ENCODE measurements at regions not wholly inside any gene's neighbourhood (a gene's known extent, or its start where the extent isn't known, plus 50 kb on each side); places are given as distances from the start of the nearest gene placed in this dataset.

DNA sequence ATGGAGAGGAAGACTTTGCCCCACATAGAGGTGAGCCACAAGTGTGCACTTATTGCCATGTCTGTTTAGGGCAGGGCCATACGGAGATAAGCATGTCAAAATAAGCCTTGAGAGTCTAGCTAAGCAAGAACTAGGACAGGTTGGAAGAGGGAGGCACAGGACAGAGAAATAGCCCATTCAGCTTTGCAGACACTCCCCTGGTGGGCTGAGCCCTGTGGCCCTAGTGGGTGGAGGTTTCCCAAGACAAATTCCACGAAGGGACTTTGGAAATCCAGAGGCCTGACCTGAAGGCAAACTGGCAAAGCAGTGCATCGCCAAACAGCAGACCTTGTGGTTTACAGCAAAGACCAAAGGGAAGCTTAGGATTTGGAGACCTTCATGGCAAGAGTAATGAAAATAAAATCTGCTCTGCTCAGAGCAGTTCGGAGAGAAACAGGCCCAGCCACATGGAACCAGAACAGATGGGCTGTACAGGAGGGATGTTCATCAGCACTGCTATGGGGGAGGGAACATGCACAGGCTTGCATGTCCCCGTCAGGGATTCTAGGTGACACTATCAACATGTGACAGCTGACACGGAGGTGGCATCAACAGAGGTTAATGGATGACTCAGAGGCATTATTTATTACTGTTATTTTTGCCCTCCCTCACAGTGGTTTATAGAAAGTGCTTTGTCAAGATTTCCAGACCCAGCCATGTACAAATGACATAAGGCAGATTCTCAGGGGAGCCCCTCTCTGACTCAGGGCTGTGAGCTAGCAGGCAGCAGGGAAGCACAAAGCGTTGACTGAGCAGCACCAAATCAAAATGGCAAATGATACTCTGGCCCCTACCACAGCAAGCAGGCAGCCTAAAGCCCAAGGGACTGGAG lies 90.1 kb upstream of the IRF2BP2 start:
- WGBS, 2 donors, result 57 to 62% methylated on average over 7 of the region's 7 CpGs
- Histone ChIP-seq H3K27me3 (no peaks in the 10 kb centered on the region), H3K27ac (peak overlapping the region in 9 of 10 donors; percentile 21 to 67 (median 57)), H3K9me3 (no peaks in the 10 kb centered on the region), H3K4me3 (no peak overlapping the region), H3K36me3 (no peaks in the 10 kb centered on the region), H3K4me1 (peaks cover 0 to 40% (median 14%) of the 10 kb centered on the region in 9 donors)
- DNase-seq, result peak in 1 of 2 donors; percentile 62
- intact Hi-C loops (cut with DNase I), result loop anchor here in 3 of 10 donors (2.0 to 10.0 kb wide), 3 partner anchors 15 to 205 kb away; no protein-coding TSS in a partner anchor
- TF ChIP-seq, protein P1, sequence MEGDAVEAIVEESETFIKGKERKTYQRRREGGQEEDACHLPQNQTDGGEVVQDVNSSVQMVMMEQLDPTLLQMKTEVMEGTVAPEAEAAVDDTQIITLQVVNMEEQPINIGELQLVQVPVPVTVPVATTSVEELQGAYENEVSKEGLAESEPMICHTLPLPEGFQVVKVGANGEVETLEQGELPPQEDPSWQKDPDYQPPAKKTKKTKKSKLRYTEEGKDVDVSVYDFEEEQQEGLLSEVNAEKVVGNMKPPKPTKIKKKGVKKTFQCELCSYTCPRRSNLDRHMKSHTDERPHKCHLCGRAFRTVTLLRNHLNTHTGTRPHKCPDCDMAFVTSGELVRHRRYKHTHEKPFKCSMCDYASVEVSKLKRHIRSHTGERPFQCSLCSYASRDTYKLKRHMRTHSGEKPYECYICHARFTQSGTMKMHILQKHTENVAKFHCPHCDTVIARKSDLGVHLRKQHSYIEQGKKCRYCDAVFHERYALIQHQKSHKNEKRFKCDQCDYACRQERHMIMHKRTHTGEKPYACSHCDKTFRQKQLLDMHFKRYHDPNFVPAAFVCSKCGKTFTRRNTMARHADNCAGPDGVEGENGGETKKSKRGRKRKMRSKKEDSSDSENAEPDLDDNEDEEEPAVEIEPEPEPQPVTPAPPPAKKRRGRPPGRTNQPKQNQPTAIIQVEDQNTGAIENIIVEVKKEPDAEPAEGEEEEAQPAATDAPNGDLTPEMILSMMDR (IDR thresholded peaks at IDR 0.05), result no peak
- ATAC-seq, result peak in 7 of 8 donors; percentile 13 to 69 (median 48)

DNA sequence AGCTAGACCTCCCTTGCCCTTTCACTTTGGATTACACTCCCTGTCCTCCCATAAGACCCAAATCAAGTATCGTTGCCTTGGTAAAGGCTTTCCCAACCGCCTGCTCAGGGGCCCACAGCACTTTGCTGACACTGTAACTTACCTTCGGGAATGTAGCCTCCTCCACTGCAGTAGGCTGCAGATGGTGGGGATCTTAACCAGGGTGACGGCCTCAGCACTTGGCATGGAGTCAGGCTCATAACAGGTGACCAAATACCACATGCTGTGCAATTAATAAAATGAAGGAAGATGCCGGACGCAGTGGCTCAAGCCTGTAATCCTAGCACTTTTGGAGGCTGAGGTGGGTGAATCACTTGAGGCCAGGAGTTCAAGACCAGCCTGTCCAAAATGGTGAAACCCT lies 88.7 kb upstream of the IRF2BP2 start:
- TF ChIP-seq, protein P1 (IDR thresholded peaks at IDR 0.05), result no peak
- intact Hi-C loops (cut with DNase I), result no loop called here
- Histone ChIP-seq H3K4me1 (peaks cover 0 to 40% (median 14%) of the 10 kb centered on the region in 9 donors), H3K36me3 (no peaks in the 10 kb centered on the region), H3K9me3 (no peaks in the 10 kb centered on the region), H3K27me3 (no peaks in the 10 kb centered on the region), H3K4me3 (no peak overlapping the region), H3K27ac (no peak overlapping the region)
- DNase-seq, result no peak
- no peak for ATAC-seq
- WGBS, 2 donors, result 90 to 93% methylated on average over 6 of the region's 6 CpGs

DNA sequence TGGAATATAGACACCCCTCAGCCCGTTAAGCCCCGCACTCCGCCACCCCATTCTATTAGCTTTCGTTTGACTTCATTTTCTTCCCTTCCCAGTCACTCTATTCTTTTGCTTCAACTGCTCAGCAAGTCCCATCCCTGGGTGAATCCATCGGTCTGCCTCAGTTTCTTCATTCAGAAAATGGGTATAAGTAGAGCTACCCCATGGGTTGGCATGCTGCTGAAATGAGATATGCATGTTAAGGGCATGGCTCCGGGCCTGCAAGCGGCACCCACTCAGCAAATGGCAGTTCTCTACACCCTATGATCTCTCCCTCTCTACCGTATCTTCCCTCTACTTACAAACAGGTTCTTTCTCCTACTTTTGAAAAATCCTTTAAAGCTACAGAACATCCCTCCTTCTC lies 87.8 kb upstream of the IRF2BP2 start:
- WGBS, 2 donors, result 94 to 98% methylated on average over 8 of the region's 8 CpGs
- Histone ChIP-seq H3K9me3 (no peaks in the 10 kb centered on the region), H3K4me1 (peaks cover 0 to 32% (median 14%) of the 10 kb centered on the region in 9 donors), H3K27ac (no peak overlapping the region), H3K27me3 (no peaks in the 10 kb centered on the region), H3K36me3 (no peaks in the 10 kb centered on the region), H3K4me3 (no peak overlapping the region)
- ATAC-seq, result no peak
- TF ChIP-seq, protein P1 (IDR thresholded peaks at IDR 0.05), result no peak
- intact Hi-C loops (cut with DNase I), result no loop called here
- DNase-seq, result no peak

DNA sequence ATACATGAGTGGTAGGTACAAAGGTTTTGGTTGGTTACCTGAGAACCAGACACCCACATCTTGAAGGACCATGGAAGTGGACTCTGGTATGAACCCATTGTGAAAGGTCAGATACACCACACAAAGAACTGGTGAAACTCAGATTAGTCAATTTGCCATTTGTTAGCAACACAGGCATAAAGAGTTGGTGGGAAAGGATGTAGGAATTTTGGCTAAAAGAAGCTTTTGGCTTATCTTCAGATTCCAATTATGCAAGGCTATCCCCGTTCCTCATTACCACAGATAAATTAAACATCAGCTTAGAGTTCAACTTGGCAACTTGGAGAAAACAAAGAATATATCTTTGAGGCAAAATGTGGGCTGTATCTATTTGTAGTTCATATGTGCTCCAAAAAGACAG lies 87.0 kb upstream of the IRF2BP2 start:
- DNase-seq, result no peak
- TF ChIP-seq, protein P1 (IDR thresholded peaks at IDR 0.05), result no peak
- intact Hi-C loops (cut with DNase I), result no loop called here
- ATAC-seq, result no peak
- peaks cover 0 to 25% (median 14%) of the 10 kb centered on the region in 9 donors for H3K4me1 ChIP-seq
- H3K9me3 ChIP-seq, result no peaks in the 10 kb centered on the region
- H3K27me3 ChIP-seq, result no peaks in the 10 kb centered on the region
- no peak overlapping the region for H3K4me3 ChIP-seq
- H3K36me3 ChIP-seq, result no peaks in the 10 kb centered on the region
- 59 to 67% methylated on average over 1 of the region's 1 CpG for WGBS, 2 donors
- no peak overlapping the region for H3K27ac ChIP-seq

Data from heart right ventricle (tissue), 16 donors.